Adipocyte (in vitro differentiated cells): ENCODE measurements at regions not wholly inside any gene's neighbourhood (a gene's known extent, or its start where the extent isn't known, plus 50 kb on each side); places are given as distances from the start of the nearest gene placed in this dataset.

Experiments used
- DNase-seq: peaks from one replicate; pipeline ENCODE4 v3.0.0-alpha.2; 2015; ENCODE audit warnings: low read depth
- H3K27me3 ChIP-seq: replicated peaks from 2 replicates; pipeline ENCODE4 v1.7.0; 2013; ENCODE audit warnings: mild to moderate bottlenecking, low read length, moderate library complexity; ENCODE audit not compliant: control insufficient read depth, insufficient read depth
- H3K36me3 ChIP-seq: 2 replicates; pipeline ENCODE4 v1.7.0; 2013; ENCODE audit warnings: low read length, mild to moderate bottlenecking, moderate library complexity; ENCODE audit not compliant: control insufficient read depth, insufficient read depth, severe bottlenecking
- H3K4me1 ChIP-seq: 2 replicates; pipeline ENCODE4 v1.7.0; 2013; ENCODE audit warnings: mild to moderate bottlenecking, low read length, moderate library complexity; ENCODE audit not compliant: control insufficient read depth, insufficient read depth
- H3K4me3 ChIP-seq: 2 replicates; pipeline ENCODE4 v1.7.0; 2013; ENCODE audit warnings: mild to moderate bottlenecking, low read length, moderate library complexity
- H3K9ac ChIP-seq: 2 replicates; pipeline ENCODE4 v1.7.0; 2013; ENCODE audit warnings: mild to moderate bottlenecking, low read length, moderate library complexity
- H3K9me3 ChIP-seq: 2 replicates; pipeline ENCODE4 v1.7.0; 2013; ENCODE audit warnings: mild to moderate bottlenecking, low read length, moderate library complexity; ENCODE audit not compliant: control insufficient read depth

GRCh38 chr18:7464245-7464966 lies 102.7 kb upstream of the PTPRM start:
- H3K4me3 ChIP-seq: no peak overlapping the region
- peaks cover 9% of the 10 kb centered on the region for H3K27me3 ChIP-seq
- peaks cover 17% of the 10 kb centered on the region for H3K4me1 ChIP-seq
- no peaks in the 10 kb centered on the region for H3K36me3 ChIP-seq
- no peaks in the 10 kb centered on the region for H3K9me3 ChIP-seq
- no peak for DNase-seq
- H3K9ac ChIP-seq: no peak overlapping the region

DNA sequence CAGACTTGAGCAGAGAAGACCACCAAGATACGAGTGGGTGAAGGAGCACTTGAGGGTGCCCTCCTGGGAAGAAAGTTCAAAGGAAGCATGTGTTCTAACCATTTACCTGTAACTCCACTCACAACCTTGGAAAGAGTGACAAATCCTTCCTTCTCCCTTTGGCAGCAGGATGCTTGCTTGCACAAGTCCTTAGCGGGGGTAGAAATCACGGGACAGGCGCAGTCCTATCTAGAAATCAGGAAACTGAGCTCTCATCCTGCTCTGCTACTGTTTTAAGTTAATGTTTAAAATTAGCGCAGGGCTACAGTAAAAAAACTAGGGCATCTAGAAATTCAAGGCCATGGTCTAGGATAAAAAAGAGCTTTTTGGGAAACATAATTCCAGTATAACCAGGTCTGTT lies 100.9 kb upstream of the PTPRM start:
- Histone ChIP-seq H3K9ac (no peak overlapping the region), H3K4me3 (no peak overlapping the region), H3K9me3 (no peaks in the 10 kb centered on the region), H3K4me1 (peaks cover 9% of the 10 kb centered on the region), H3K36me3 (no peaks in the 10 kb centered on the region), H3K27me3 (peaks cover 9% of the 10 kb centered on the region)
- DNase-seq: no peak

DNA sequence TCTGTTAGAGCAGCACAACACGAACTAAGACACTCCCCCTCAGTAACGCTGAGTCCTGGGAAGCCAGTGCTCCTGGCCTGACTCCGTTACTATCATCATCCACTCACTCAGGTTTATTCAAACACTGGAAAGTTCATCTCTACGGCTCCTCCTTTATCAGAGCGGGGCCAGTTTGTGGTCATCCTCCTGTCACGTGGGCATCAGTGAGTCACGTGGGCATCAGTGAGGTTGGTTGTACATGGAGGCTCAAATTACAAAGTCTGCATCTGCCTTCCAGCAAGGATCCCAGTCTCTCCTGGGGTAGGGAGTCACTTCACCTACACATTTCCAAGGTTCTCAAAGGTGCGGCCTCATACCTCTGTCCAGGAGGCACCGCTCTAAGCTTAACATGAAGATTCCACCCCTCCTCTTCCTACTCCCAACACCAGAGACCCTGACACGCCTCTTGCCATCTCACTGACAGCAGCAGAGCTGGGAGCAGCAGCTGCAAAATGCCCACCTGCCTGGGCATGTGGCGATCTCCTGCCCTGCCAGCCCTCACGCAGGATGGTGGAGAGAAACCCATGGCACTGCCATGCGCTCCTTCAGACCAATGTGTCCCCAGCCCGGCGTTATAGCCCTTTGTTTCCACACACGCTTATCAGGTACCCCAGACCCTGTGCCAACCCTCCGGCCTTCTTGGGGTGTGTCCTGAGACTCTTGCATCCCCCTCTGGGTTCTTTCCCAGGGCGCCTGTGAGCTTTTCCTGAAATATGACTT lies 99.2 kb upstream of the PTPRM start:
- Histone ChIP-seq H3K27me3 (peaks cover 9% of the 10 kb centered on the region), H3K36me3 (no peaks in the 10 kb centered on the region), H3K4me1 (peaks cover 8% of the 10 kb centered on the region), H3K4me3 (no peak overlapping the region), H3K9ac (no peak overlapping the region), H3K9me3 (no peaks in the 10 kb centered on the region)
- no peak for DNase-seq

GRCh38 chr18:7470101-7470500 lies 97.0 kb upstream of the PTPRM start:
- H3K9me3 ChIP-seq: no peaks in the 10 kb centered on the region
- H3K36me3 ChIP-seq: no peaks in the 10 kb centered on the region
- H3K9ac ChIP-seq: no peak overlapping the region
- DNase-seq: no peak
- H3K4me1 ChIP-seq: peaks cover 8% of the 10 kb centered on the region
- H3K4me3 ChIP-seq: no peak overlapping the region
- H3K27me3 ChIP-seq: peaks cover 9% of the 10 kb centered on the region

DNA sequence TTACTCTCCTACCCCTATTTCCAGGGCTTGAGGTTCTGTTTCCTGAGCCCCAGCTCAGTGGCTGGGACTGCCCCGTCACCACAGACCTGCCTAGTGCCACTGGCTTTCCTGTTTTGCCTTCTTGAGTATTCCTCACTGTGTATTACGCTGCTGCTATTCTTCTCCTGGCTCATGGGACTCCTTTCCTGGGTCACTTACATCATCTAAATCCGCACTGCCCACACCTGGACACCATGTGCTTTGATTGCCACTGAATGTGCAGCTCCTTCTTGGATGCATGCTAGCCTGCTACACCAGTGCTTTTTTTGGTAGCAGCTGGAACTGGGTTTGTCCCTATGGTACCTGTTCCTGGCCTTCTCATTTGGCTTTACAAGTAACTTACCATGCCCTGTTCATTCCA lies 96.6 kb upstream of the PTPRM start:
- Histone ChIP-seq H3K9ac (no peak overlapping the region), H3K4me1 (peaks cover 8% of the 10 kb centered on the region), H3K4me3 (no peak overlapping the region), H3K27me3 (peaks cover 10% of the 10 kb centered on the region), H3K9me3 (no peaks in the 10 kb centered on the region), H3K36me3 (no peaks in the 10 kb centered on the region)
- no peak for DNase-seq

DNA sequence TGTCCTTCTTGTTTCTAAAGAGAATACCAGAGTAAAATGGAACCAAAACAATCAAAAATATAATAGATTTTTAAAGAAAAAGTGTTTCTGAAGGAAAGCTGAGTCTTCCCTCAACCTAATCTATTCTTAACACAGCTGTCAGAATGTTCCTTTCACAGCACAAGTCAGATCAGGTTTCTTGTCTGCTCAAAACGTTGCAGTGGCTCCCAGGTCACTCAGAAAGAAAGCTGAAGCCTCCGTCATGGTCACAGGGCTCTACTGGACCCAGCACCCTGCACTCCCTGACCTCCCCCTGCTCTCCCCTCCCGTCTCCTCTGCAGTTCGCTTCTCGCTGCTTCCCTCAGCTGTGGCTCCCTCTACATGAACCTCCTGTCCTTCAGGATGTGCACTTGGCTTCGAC lies 90.7 kb upstream of the PTPRM start:
- Histone ChIP-seq H3K27me3 (peaks cover 8% of the 10 kb centered on the region), H3K36me3 (no peaks in the 10 kb centered on the region), H3K4me3 (no peak overlapping the region), H3K9me3 (no peaks in the 10 kb centered on the region), H3K4me1 (peaks cover 33% of the 10 kb centered on the region), H3K9ac (no peak overlapping the region)
- no peak for DNase-seq

DNA sequence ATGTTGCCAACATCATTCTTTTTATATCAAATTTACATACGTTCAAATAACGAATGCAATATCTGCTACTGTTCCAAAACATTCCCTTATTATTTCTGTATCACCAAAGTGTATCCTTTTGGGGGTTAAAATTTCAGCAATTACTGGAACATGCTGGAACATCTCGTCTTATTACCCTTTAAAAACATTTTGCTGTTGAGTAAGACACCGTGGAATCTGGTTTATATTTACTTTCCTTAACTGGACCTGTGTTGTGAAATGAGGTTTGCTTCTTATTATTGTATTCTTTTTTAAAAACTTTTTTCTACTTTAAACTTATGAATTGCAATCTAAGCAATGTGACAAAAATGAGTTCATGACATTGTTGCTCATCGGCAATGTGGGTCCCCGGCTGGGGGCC lies 87.4 kb upstream of the PTPRM start:
- DNase-seq: peak; percentile 81
- Histone ChIP-seq H3K9me3 (no peaks in the 10 kb centered on the region), H3K36me3 (no peaks in the 10 kb centered on the region), H3K4me1 (peaks cover 44% of the 10 kb centered on the region), H3K9ac (peak overlapping the region; percentile 67), H3K27me3 (peaks cover 8% of the 10 kb centered on the region), H3K4me3 (peak overlapping the region; percentile 39)

- peaks cover 44% of the 10 kb centered on the region for H3K4me1 ChIP-seq
- H3K4me3 ChIP-seq: no peak overlapping the region
- no peaks in the 10 kb centered on the region for H3K9me3 ChIP-seq
- no peak for DNase-seq
- H3K36me3 ChIP-seq: no peaks in the 10 kb centered on the region
- peaks cover 4% of the 10 kb centered on the region for H3K27me3 ChIP-seq
- no peak overlapping the region for H3K9ac ChIP-seq
Measured at GRCh38 chr18:7480879-7481278, 86.2 kb upstream of the PTPRM start.

DNA sequence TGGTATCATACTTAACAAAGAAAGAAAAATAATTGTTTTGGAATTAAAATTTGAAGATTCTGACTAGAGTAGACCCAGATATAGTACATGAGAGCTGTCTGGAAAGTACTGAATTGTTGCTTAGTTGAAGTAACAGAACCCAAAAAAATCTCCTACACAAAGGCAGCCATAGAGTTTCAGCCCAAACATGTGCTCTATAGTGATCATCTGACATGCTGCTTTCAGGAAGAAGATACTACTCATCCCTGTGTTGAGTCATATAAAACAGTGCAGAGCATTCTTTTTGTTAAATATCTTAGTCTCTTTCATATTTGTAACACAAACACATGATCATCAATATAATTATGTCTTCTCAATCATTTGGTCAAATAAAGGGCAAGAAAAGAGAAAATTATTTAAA lies 84.8 kb upstream of the PTPRM start:
- H3K9ac ChIP-seq: no peak overlapping the region
- DNase-seq: peak; percentile 9
- no peak overlapping the region for H3K4me3 ChIP-seq
- H3K27me3 ChIP-seq: no peaks in the 10 kb centered on the region
- no peaks in the 10 kb centered on the region for H3K36me3 ChIP-seq
- no peaks in the 10 kb centered on the region for H3K9me3 ChIP-seq
- H3K4me1 ChIP-seq: peaks cover 44% of the 10 kb centered on the region

- no peak overlapping the region for H3K4me3 ChIP-seq
- no peaks in the 10 kb centered on the region for H3K9me3 ChIP-seq
- H3K4me1 ChIP-seq: peaks cover 19% of the 10 kb centered on the region
- no peaks in the 10 kb centered on the region for H3K36me3 ChIP-seq
- no peak overlapping the region for H3K9ac ChIP-seq
- H3K27me3 ChIP-seq: no peaks in the 10 kb centered on the region
- DNase-seq: no peak
Measured at GRCh38 chr18:7485616-7486015, 81.5 kb upstream of the PTPRM start.

- Histone ChIP-seq H3K9me3 (peaks cover 2% of the 10 kb centered on the region), H3K4me3 (no peak overlapping the region), H3K4me1 (peaks cover 6% of the 10 kb centered on the region), H3K36me3 (no peaks in the 10 kb centered on the region), H3K9ac (no peak overlapping the region), H3K27me3 (no peaks in the 10 kb centered on the region)
- DNase-seq: no peak
Measured at GRCh38 chr18:7488571-7488970, 78.5 kb upstream of the PTPRM start.
